Tibial artery (tissue), 4 donors: ENCODE measurements at regions not wholly inside any gene's neighbourhood (a gene's known extent, or its start where the extent isn't known, plus 50 kb on each side); places are given as distances from the start of the nearest gene placed in this dataset.
A peak's percentile ranks its signal among the peaks of the same experiment; 100 is the strongest.

Experiments
- DNase-seq, 2 donors: peaks; one replicate each; pipeline ENCODE4 v3.0.0-alpha.2; 2019
- H3K27ac ChIP-seq, 2 donors: fragments of 200-600 bp; sonication (generic) in 1 of 2; 1 replicate in 1 of 2; 2 replicates in 1 of 2; pipeline ENCODE4 v1.5.1; 2018 to 2019; ENCODE audit warnings: mild to moderate bottlenecking in 1 of 2
- H3K27me3 ChIP-seq, 2 donors: fragments of 200-600 bp; sonication (generic) in 1 of 2; one replicate each; pipeline versions ENCODE4 v1.5.1 to v1.6.0; 2016 to 2019
- H3K36me3 ChIP-seq, 3 donors: fragments of 200-600 bp; sonication (generic) in 2 of 3; one replicate each; pipeline ENCODE4 v1.5.1; 2016 to 2019; ENCODE audit warnings: mild to moderate bottlenecking in 2 of 3
- H3K4me1 ChIP-seq, 4 donors: fragments of 200-600 bp; sonication (generic) in 2 of 4; 1 replicate in 3 of 4; 2 replicates in 1 of 4; pipeline ENCODE4 v1.5.1; 2016 to 2019
- H3K4me3 ChIP-seq, 2 donors: fragments of 200-600 bp; sonication (generic) in 1 of 2; 1 replicate in 1 of 2; 2 replicates in 1 of 2; pipeline ENCODE4 v1.5.1; 2018 to 2019; ENCODE audit warnings: mild to moderate bottlenecking in 2 of 2
- H3K9me3 ChIP-seq, 3 donors: fragments of 200-600 bp; sonication (generic) in 1 of 3; one replicate each; pipeline ENCODE4 v1.5.1; 2016 to 2019
- intact Hi-C: fragments of 100-400 bp; cut with DNase I; formaldehyde crosslinking; loops from one replicate; pipeline ENCODE4 v1.15.0; 2023; ENCODE audit warnings: low total_unique reads
- TF ChIP-seq, protein P1 (sequence below), 2 experiments: fragments of 200-600 bp in 1 of 2; fragments of 450-650 bp in 1 of 2; IDR thresholded peaks; one replicate each; pipeline ENCODE4 v1.5.1; 2017 to 2019; ENCODE audit warnings: antibody characterized with exemption in 2 of 2, mild to moderate bottlenecking in 1 of 2, moderate library complexity in 1 of 2

DNA sequence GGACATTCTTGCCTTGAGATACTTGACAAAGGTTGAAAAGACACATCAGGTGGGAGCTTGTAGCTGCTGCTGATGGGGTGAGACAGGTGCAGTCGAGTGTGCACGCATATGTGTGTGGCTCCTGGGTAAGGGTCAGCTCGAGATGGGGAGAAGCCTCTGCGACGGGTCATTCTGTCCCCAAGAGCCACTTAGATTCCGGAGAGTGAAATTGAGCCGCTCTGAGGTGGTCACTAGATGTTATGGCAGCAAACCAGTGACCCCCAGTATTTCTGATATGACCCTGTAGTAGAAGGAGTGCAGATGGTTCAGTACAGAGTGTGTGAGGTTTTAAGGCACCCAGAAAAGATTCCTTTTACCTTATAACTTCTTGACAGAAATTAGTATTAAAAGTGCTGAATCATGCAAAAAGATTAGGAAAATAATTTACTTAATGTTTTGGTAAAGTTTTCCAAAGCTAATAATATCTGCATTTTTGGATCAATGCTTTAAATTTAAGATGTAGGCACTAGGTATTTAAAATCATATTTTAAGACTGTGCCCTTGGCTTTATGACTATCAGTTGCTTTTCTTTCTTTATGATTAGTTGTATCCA lies 241.9 kb upstream of the TOPAZ1 start:
- H3K9me3 ChIP-seq: no peaks in the 10 kb centered on the region
- TF ChIP-seq, protein P1, sequence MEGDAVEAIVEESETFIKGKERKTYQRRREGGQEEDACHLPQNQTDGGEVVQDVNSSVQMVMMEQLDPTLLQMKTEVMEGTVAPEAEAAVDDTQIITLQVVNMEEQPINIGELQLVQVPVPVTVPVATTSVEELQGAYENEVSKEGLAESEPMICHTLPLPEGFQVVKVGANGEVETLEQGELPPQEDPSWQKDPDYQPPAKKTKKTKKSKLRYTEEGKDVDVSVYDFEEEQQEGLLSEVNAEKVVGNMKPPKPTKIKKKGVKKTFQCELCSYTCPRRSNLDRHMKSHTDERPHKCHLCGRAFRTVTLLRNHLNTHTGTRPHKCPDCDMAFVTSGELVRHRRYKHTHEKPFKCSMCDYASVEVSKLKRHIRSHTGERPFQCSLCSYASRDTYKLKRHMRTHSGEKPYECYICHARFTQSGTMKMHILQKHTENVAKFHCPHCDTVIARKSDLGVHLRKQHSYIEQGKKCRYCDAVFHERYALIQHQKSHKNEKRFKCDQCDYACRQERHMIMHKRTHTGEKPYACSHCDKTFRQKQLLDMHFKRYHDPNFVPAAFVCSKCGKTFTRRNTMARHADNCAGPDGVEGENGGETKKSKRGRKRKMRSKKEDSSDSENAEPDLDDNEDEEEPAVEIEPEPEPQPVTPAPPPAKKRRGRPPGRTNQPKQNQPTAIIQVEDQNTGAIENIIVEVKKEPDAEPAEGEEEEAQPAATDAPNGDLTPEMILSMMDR (IDR thresholded peaks at IDR 0.05): no peak
- no peak overlapping the region for H3K27ac ChIP-seq
- peaks cover 0 to 49% (median 46%) of the 10 kb centered on the region in 4 donors for H3K4me1 ChIP-seq
- no peaks in the 10 kb centered on the region for H3K36me3 ChIP-seq
- intact Hi-C loops: loop anchor here (10.0 kb wide), 1 partner anchor 215 kb away; no protein-coding TSS in a partner anchor
- peak overlapping the region; percentile 45 to 58 for H3K4me3 ChIP-seq
- peaks cover 3 to 83% of the 10 kb centered on the region in 2 donors for H3K27me3 ChIP-seq
- no peak for DNase-seq

DNA sequence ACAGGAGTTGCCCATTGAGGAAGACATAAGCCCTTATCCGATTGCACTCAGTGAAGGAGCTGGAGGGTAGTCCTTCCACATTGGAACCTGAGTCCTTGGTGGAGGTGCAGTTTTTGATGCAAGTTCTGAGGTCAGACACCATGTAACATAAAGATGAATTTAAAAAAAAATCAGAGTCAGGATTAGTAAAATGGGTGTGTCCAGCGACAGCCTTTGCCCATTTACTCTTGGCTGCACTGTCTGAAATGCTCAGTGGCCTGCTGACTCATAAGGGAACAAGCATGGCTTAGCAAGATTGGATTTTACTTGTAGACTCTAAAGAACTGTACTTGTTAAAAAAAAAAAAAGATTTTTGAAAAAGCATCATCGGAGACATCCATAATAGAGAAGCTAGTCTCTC lies 241.1 kb upstream of the TOPAZ1 start:
- intact Hi-C loops: no loop called here
- H3K4me3 ChIP-seq: no peak overlapping the region
- TF ChIP-seq, protein P1 (IDR thresholded peaks at IDR 0.05): no peak
- H3K27me3 ChIP-seq: peaks cover 3 to 82% of the 10 kb centered on the region in 2 donors
- H3K36me3 ChIP-seq: no peaks in the 10 kb centered on the region
- peaks cover 0 to 42% (median 38%) of the 10 kb centered on the region in 4 donors for H3K4me1 ChIP-seq
- no peaks in the 10 kb centered on the region for H3K9me3 ChIP-seq
- no peak overlapping the region for H3K27ac ChIP-seq
- DNase-seq: no peak

DNA sequence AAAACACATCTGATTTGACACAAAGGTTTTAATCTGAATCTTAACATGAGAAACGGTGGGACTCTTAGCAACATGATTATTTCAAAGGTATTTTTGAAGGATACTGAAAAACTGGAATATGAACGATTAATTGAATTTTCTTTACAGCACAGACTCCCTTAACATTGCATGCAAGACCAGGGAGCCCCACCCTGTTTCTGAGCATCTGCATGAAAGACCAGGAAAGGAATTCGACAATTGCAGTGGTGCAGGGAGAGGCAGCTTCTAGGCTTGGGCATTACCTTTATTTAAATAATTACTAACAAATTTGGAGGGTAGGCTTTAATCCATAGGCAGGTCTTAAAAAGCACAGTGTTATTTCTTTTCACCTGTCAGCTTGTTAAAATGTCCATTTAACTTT lies 240.6 kb upstream of the TOPAZ1 start:
- Histone ChIP-seq H3K9me3 (no peaks in the 10 kb centered on the region), H3K27me3 (peaks cover 3 to 79% of the 10 kb centered on the region in 2 donors), H3K4me1 (peaks cover 0 to 37% (median 33%) of the 10 kb centered on the region in 4 donors), H3K27ac (no peak overlapping the region), H3K4me3 (no peak overlapping the region), H3K36me3 (no peaks in the 10 kb centered on the region)
- DNase-seq: no peak
- intact Hi-C loops: no loop called here
- TF ChIP-seq, protein P1 (IDR thresholded peaks at IDR 0.05): no peak

DNA sequence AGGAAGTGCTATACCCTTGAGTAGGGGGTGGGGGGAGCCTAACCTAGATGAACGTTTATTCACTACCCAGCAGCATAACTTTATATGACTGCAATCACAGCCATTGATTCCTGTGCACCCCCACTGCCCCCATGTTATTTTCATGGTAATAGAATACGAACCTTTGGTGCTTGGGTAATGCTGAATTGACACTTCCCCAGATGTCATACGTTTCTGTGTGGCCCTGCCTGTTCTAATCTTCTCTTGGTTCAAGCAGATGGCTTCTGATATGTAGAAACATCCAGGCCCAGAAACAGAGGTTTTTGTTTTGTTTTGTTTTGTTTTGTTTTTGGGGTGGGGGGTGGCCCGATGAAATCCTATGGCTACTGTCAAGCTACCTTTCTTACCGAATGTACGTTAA lies 237.9 kb upstream of the TOPAZ1 start:
- H3K4me3 ChIP-seq: no peak overlapping the region
- peaks cover 0 to 55% of the 10 kb centered on the region in 2 donors for H3K27me3 ChIP-seq
- DNase-seq: no peak
- peaks cover 0 to 10% (median 9%) of the 10 kb centered on the region in 4 donors for H3K4me1 ChIP-seq
- TF ChIP-seq, protein P1 (IDR thresholded peaks at IDR 0.05): no peak
- H3K27ac ChIP-seq: no peak overlapping the region
- intact Hi-C loops: no loop called here
- no peaks in the 10 kb centered on the region for H3K9me3 ChIP-seq
- H3K36me3 ChIP-seq: no peaks in the 10 kb centered on the region

DNA sequence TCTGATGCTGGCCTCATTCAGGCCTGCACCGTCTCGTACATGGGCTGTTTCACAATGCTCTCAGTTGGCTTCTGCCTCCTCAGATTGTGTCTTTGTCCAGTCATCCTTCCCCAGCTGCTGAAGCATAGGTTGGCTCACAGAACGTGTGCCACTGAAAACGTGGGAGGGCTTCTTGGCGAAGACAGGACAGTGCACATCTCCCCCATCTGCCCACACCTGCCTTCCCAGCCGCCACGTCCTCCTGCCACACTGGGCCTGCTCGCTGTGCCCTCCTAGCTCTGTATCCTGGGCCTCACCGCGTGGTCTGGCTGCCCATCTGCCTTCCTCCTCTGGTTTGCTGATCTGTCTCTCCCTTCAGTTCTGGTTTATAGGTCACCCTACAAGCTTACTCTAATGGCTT lies 230.0 kb upstream of the TOPAZ1 start:
- no peaks in the 10 kb centered on the region for H3K4me1 ChIP-seq
- intact Hi-C loops: no loop called here
- no peaks in the 10 kb centered on the region for H3K9me3 ChIP-seq
- peaks cover 0 to 30% of the 10 kb centered on the region in 2 donors for H3K27me3 ChIP-seq
- H3K36me3 ChIP-seq: no peaks in the 10 kb centered on the region
- TF ChIP-seq, protein P1 (IDR thresholded peaks at IDR 0.05): no peak
- no peak for DNase-seq
- H3K4me3 ChIP-seq: no peak overlapping the region
- H3K27ac ChIP-seq: no peak overlapping the region
